GM21737 (cell line): ENCODE measurements at regions not wholly inside any gene's neighbourhood (a gene's known extent, or its start where the extent isn't known, plus 50 kb on each side); places are given as distances from the start of the nearest gene placed in this dataset.

ENCODE experiments used
- ATAC-seq: cut with Tn5 transposase; IDR thresholded peaks from one replicate; pipeline ENCODE4 v1.9.1; 2021; ENCODE audit warnings: mild to moderate bottlenecking, moderate library complexity; ENCODE audit not compliant: unreplicated experiment

DNA sequence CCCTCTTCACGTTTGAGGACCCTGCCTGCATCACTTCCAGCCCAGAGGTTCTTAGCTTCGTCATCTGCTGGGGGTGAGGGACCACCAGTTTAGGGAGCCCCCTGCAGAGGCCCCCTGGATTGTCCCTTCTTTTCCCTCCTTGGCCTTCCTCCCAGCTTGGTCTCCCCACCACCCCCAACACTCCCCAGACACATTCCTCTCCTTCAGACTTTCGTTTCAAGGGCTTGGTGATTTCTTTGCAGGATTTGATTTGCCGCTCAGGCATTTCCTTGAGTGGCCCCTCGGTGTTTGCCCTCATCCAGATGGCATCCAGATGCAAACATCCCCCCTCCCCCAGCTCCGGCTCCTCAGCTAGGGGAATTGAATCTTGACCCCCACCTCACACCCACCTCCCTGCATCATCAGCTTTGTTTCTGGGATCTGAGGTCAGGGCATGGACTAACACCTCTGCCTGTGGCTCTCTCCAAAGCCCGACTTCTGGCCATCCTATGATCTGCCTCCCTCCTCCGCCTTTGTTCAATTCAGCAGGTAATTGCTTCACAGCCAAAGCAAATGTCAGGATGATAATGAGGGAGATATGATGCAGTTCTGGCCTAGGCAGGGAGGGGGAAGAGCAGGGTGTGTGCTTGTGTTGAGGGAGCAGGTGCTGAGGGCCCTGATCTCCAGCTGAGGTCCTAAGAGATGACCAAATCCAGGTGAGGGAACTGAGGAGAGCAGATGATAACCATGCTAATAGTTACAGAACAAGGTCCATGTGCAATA is 141.5 kb downstream of the VEGFA start:
- no peak for ATAC-seq

GRCh38 chr6:43910638-43911353 is 140.8 kb downstream of the VEGFA start:
- ATAC-seq, result no peak

DNA sequence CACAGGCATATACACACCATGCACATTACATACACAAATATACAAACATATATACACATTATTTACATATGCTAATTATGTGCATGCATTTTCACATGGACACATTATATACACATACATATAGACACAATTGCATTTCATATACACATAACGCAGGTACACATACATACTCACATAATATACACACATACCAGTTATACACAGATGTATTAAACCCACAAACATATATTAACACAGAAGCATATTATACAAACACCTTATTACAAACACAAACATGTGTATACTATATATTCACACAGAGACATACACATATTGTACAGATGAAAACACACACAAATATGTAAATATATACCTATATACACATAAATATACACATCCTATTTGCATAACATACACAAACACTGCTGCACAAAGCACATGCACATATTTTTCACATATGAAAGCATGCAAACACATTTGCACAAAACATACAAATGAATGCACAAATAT is 140.2 kb downstream of the VEGFA start:
- ATAC-seq, result no peak

GRCh38 chr6:43909474-43910148 is 139.6 kb downstream of the VEGFA start:
- no peak for ATAC-seq

GRCh38 chr6:43907789-43908472 is 137.9 kb downstream of the VEGFA start:
- no peak for ATAC-seq

DNA sequence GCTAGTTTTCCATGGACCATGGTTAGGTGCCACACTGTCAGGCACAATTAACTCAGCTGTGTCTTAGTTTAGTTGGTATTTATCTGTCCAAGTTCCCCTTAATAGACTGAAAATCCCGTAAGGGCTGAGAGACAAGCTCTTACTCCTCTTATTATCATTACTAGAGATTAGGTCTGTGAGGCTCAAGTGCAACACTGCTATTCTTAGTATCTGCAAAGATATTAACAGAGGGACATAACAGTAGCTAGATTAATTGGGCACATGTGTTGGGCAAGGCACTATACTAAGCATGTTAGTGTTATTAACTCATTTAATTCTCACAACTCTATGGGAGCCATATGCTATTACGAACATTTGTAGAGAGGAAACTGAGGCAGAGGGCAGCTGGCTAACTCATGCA is 137.3 kb downstream of the VEGFA start:
- ATAC-seq, result no peak

DNA sequence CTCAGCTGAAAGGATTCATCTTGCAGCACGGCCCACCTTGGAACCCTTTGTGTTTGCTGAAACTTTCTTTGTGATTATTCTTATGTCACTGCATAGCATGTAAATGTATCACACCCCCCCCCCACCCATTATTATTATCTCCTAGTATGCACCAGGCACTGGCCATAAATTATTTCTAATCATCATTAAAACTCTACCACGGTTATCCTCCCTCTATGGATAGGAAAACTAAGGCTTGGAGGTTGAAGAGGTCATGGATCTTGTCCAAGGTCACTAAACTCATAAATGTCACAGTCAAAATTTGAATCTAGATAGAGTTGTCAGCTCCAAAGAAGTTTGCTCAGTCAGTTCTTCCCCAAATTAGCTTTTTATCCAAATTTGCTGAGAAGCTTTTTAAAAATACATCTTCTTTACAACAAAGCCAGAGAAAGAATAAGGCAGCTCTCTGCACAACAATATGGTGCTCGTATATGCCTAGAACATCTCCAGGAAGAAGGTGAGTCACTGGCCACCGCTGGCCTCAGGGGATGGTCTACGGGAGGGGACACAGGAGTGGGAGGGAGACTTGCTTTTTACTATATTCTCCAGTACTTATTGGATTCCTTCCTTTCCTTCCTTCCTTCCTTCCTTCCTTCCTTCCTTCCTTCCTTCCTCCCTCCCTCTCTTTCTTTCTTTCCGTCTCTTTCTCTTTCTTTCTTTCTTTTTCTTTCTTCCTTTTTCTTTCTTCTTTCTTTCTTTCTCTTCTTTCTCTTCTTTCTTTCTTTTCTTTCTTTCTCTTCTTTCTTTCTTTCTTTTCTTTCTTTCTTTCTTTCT is 134.5 kb downstream of the VEGFA start:
- no peak for ATAC-seq

DNA sequence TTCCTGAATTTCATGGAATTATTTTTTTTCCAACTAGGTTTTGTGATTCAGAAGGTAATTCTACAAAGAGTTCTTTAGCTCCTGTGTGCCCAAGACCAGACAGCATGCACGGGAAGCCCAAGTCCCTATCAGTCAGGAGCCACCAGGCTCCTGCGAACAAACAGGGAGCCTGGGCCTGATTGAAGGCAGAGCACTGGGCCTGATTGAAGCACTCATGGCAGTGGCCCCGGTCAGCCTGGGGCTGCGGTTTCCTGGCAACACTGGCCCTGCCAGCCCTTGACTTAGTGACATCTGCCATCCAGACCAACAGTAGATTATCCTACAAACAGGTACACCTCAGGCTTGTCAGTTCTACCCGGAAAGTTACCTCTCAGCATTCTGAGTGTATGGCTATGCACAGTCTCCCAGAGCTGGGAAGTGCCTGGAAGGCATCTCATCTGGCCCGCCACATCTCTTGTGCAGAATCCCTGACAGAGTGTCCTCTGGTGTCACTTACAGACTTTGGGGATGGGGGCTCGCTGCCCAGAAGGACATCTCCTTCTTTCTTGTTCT is 133.8 kb downstream of the VEGFA start:
- ATAC-seq, result no peak

DNA sequence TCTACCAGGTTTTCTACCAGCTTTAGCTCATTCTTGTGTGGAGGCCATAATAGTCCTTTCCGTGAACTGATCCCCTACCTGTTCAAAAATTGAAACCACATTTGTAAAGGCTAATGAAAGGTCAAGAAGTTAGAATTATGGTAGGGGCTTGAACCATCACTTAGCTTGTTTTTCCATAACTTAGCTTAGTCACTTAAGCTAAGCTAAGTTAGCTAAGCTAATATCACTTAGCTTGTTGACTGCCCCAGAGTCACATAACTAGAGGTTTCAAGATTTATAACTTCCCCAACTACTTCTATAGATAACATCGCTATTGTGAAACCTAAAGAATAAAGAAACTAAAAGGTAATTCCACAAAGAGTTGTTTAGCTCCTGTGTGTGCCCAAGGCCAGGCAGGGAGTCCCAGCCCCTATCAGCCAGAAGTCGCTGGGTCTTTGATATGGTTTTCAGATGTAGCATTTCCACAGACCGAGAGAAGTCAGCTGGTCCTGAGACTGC is 131.8 kb downstream of the VEGFA start:
- ATAC-seq, result no peak

DNA sequence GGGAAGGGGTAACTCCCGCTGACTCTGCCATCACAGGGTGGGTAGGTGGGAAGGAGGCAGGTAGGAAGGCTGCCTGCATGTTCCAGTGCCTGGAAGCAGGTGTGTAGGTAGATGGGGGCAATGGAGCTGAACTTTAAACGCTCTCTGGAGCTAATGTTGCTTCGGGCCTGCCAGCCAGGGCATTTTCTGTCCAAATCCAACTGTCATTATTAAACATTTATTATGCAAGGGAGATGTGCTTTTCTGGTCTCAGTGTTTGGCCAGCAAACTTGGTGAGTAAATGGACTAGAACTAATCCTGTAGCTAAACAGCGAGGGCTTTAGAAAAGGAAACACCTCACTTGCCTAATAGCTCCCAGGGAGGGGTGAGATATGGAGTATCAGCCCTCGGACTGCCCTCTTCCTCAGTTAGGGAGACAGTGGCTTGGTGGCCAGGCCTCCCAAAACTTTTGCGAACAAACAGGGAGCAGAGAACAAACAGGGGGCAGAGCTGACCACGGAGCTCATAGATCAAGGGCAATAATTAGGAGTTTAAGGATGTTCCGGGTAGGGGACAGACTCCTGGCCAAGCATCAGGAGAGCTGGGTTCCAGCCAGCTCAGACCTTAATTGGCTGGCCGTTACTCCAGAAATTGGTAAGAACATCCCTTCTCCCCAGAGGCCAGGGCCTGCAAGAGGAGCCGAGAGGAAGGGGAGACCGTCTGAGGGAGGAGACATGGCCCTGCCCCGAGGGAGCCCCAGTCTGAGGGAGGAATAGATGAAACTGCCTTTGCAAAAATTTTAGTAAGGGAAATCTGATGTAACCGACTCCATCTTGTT is 131.1 kb downstream of the VEGFA start:
- no peak for ATAC-seq

- no peak for ATAC-seq
Observed at GRCh38 chr6:43900560-43900915, 130.5 kb downstream of the VEGFA start.

DNA sequence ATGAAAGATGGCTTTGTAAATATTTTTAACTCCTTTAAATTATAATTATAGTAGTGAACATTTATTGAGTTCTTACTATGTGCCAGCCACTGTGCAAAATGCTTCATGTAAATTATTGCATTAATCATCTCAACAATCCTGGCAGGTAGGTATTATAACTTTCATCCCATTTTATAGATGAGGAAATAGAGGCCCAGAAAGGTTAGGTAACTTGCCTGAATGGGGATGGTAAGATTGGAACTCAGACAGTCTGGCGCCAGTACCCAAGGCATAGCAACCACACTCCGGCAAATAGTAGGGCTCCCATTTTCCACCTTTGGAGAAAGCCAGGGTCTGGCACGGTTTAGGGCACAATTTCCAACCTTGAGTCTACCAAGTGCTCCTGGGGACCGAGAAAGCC is 129.8 kb downstream of the VEGFA start:
- ATAC-seq, result no peak

DNA sequence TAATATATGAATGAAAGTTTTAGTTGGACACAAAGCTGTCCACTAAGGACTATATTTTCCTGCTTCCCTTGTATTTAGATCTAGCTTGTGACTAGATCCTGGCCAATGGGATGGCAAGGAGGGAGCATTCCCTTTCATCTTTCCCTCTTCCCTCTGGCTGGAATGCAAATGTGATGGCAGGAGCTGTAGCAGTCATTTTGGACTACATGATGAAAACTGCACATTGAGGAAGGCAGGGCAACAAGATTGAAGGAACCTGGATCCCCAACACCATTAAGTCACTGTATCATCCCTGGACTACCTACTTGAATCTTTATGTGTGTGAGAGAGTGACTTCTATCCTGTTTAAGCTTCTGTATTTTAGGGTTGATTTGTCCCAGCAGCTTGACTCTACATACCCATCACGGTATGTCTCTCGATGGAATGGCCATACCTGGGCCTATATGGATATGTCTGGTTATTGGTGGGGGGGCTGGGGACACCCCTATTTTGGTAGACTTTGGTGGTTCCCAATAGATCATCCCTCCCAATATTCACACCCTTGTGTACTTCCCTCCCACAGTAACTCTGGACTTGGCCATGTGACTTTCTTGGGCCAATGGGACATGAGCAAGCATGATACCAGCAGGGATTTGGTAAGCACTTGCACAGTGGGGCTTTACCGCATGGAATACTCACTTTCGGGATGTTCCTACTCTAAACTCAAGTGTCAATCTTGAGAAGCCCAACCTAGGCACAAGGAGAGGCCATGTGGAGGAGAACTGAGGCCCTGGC is 128.5 kb downstream of the VEGFA start:
- ATAC-seq, result no peak

- ATAC-seq, result no peak
Observed at GRCh38 chr6:43897571-43898302, 127.7 kb downstream of the VEGFA start.

DNA sequence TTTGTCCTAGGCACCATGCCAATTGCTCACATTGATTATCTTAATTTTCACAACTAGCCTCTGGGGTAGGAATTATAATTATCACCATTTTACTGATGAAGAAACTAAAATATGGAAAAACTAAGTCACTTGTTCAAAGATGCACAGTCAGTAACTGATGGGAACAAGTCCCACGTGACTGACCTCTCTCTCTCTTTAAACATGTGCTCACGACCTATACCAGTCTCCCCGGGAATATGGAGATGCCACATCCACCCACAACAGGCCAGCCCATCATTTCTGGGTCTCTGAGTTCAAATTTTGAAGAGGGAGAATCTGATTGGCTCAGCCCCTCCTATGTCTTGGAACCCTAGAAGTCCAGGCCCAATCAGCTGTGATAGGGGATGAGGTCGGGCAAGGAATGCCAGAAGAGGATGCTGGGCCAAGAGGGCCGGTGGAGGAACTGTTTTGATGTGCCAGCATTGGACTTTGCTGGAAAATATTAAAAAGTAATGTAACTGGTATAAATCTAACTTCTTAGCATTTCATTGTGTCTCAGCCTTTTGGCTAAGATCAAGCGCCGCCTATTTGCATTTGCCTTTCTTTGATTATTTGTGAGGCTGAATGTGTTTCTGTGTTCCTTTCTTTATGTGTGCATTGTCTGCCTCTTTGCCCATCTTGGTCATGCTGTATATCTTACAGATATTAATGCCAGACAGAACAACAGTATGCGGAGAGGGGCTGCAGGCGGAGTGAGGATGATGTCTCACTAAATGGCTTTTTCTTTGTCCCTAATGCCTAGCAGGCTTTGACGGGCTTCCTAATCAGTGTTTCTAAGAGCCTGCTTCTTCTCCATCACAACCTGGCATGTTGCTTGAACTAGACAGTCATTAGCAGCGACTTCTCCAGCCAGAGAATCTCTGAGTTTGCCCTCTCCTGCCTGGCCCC is 126.6 kb downstream of the VEGFA start:
- ATAC-seq, result no peak

GRCh38 chr6:43895656-43896328 is 125.8 kb downstream of the VEGFA start:
- no peak for ATAC-seq
